ENCODE measurements at regions not wholly inside any gene's neighbourhood (a gene's known extent, or its start where the extent isn't known, plus 50 kb on each side); places are given as distances from the start of the nearest gene placed in this dataset.

DNA sequence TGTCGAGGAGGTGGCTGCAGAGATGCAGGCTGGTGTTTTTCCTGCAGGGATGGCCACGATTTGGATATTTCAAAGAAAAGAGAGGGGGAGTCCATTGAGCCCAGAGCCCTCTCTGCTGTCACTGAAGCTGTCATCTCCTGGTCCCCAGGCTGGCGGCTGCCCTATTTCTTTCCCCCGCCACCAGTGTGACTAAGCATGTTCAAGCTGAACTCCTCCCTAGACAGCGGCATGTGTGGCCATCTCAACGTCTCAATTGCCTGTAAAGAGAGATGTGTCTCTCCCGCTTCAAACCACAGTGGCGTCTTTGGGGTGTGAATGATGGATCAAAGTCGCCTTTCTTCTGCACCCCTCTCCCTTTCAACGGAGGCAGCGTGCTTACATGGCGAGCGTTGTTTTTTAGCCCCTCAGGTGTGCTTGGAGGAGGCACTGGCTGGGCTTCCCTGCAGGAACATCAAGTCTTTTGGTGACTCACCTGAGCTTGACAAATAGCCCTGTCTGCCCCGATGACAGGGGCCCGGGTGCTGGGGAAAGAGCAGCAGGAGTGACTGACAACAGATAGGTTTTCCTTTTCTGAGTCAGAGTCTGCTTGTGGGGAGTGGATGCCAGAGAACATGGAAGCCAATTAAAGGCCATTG, 346.4 kb upstream of the AJAP1 start:
- no peaks in the 10 kb centered on the region for H3K36me3 ChIP-seq (ENCODE audit: insufficient read depth, low read length)
- no peak overlapping the region for H3K4me3 ChIP-seq (ENCODE audit: insufficient read depth, low read depth, low read length)
- DNase-seq (ENCODE audit: low read depth) (no peak), FAIRE-seq (no peak)
- H3K27ac ChIP-seq (ENCODE audit: low read depth, low read length): no peak overlapping the region
- no peak overlapping the region for H2AFZ ChIP-seq (ENCODE audit: low read depth, low read length)
- no peak overlapping the region for H3K9ac ChIP-seq (ENCODE audit: low read length)
- H3K27me3 Mint-ChIP-seq (ENCODE audit: low read depth, unreplicated experiment): no peaks in the 10 kb centered on the region
- no peak overlapping the region for H3K4me2 ChIP-seq (ENCODE audit: low read length)
- H3K4me1 ChIP-seq (ENCODE audit: insufficient read depth, low read length): no peaks in the 10 kb centered on the region
- H3K27ac Mint-ChIP-seq (ENCODE audit: unreplicated experiment): no peak overlapping the region
- H3K4me1 Mint-ChIP-seq (ENCODE audit: low read depth, unreplicated experiment): no peaks in the 10 kb centered on the region
- H4K20me1 ChIP-seq (ENCODE audit: insufficient read depth, low read length): no peaks in the 10 kb centered on the region
- H3K9me3 Mint-ChIP-seq (ENCODE audit: unreplicated experiment): peaks cover 13% of the 10 kb centered on the region
- peaks cover 10% of the 10 kb centered on the region for H3K9me3 ChIP-seq (ENCODE audit: insufficient read depth, low read depth, low read length)
- H3K27me3 ChIP-seq (ENCODE audit: insufficient read depth, low read length): no peaks in the 10 kb centered on the region
- no peaks in the 10 kb centered on the region for H3K79me2 ChIP-seq (ENCODE audit: insufficient read depth, low read length)
- TF ChIP-seq, protein P1, sequence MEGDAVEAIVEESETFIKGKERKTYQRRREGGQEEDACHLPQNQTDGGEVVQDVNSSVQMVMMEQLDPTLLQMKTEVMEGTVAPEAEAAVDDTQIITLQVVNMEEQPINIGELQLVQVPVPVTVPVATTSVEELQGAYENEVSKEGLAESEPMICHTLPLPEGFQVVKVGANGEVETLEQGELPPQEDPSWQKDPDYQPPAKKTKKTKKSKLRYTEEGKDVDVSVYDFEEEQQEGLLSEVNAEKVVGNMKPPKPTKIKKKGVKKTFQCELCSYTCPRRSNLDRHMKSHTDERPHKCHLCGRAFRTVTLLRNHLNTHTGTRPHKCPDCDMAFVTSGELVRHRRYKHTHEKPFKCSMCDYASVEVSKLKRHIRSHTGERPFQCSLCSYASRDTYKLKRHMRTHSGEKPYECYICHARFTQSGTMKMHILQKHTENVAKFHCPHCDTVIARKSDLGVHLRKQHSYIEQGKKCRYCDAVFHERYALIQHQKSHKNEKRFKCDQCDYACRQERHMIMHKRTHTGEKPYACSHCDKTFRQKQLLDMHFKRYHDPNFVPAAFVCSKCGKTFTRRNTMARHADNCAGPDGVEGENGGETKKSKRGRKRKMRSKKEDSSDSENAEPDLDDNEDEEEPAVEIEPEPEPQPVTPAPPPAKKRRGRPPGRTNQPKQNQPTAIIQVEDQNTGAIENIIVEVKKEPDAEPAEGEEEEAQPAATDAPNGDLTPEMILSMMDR (IDR thresholded peaks at IDR 0.05; ENCODE audit: insufficient read depth, low read depth, low read length): no peak
- no peak for TF ChIP-seq EZH2 (IDR thresholded peaks at IDR 0.05; ENCODE audit: insufficient read depth, low read length)
- H3K36me3 Mint-ChIP-seq (ENCODE audit: low read depth, unreplicated experiment): no peaks in the 10 kb centered on the region
- no peak overlapping the region for H3K4me3 Mint-ChIP-seq (ENCODE audit: unreplicated experiment)

DNA sequence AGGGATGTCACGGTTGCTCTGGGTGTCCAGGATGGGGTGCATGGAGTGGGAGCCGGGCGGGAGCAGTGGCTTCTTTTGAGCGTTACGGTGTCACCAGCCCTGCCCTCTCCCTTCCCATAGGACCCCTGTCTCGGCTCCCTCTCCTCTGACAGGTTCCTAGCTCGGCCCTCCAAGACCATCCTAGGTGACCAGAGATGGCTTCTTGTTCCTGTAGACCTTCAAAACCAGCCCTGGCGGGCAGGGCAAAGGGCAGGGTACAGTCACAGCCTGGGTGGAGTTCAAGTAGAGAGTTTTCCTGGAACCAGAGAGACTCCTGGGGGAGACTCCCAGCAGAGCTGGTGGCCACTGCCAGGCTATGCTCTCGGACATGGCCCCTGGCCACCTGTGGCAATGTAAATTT, 345.6 kb upstream of the AJAP1 start:
- Histone ChIP-seq H2AFZ (ENCODE audit: low read depth, low read length) (no peak overlapping the region), H3K27me3 (ENCODE audit: insufficient read depth, low read length) (no peaks in the 10 kb centered on the region), H3K9me3 (ENCODE audit: insufficient read depth, low read depth, low read length) (peaks cover 10% of the 10 kb centered on the region), H3K79me2 (ENCODE audit: insufficient read depth, low read length) (no peaks in the 10 kb centered on the region), H3K36me3 (ENCODE audit: insufficient read depth, low read length) (no peaks in the 10 kb centered on the region), H3K27ac (ENCODE audit: low read depth, low read length) (no peak overlapping the region), H3K4me2 (ENCODE audit: low read length) (no peak overlapping the region), H3K9ac (ENCODE audit: low read length) (no peak overlapping the region), H4K20me1 (ENCODE audit: insufficient read depth, low read length) (no peaks in the 10 kb centered on the region), H3K4me3 (ENCODE audit: insufficient read depth, low read depth, low read length) (no peak overlapping the region), H3K4me1 (ENCODE audit: insufficient read depth, low read length) (no peaks in the 10 kb centered on the region)
- no peak overlapping the region for H3K27ac Mint-ChIP-seq (ENCODE audit: unreplicated experiment)
- H3K36me3 Mint-ChIP-seq (ENCODE audit: low read depth, unreplicated experiment): no peaks in the 10 kb centered on the region
- no peak for DNase-seq (ENCODE audit: low read depth)
- H3K27me3 Mint-ChIP-seq (ENCODE audit: low read depth, unreplicated experiment): no peaks in the 10 kb centered on the region
- H3K4me1 Mint-ChIP-seq (ENCODE audit: low read depth, unreplicated experiment): no peaks in the 10 kb centered on the region
- TF ChIP-seq, protein P1 (IDR thresholded peaks at IDR 0.05; ENCODE audit: insufficient read depth, low read depth, low read length): no peak
- TF ChIP-seq EZH2 (IDR thresholded peaks at IDR 0.05; ENCODE audit: insufficient read depth, low read length): no peak
- no peak overlapping the region for H3K4me3 Mint-ChIP-seq (ENCODE audit: unreplicated experiment)
- peaks cover 9% of the 10 kb centered on the region for H3K9me3 Mint-ChIP-seq (ENCODE audit: unreplicated experiment)
- no peak for FAIRE-seq

DNA sequence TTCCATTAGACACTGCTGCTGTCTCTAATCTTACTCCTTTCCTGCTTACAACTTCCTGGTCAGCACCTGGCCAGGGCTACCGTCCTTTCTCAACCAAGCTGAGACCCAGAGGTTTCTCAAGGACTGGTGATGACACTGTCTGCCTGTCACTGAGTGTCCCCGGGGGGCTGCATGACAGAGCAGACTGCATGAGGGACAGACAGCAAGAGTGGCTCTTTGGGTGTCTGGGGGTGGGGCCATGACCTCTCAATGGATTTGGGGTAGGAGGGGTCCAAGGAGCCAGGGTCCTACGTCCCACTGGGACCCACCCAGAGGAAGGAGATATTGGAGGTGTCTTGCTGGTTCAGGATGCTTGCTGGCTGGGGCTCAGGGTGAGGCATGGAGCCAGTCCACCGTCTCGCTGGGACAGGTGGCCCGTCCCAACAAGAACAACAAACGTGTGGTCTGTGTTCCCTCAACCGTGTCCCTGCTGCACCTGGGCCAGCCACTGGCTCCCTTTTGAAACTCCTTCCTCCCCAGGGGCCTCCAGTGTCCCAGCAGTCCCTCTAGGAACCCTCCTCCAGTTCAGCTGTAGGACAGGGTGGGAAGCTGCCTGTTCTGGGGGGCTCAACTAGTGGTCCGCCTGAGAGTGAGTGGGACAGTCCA, 344.6 kb upstream of the AJAP1 start:
- H3K27ac ChIP-seq (ENCODE audit: low read depth, low read length): no peak overlapping the region
- Mint-ChIP-seq H3K4me3 (ENCODE audit: unreplicated experiment) (no peak overlapping the region), H3K27ac (ENCODE audit: unreplicated experiment) (no peak overlapping the region), H3K36me3 (ENCODE audit: low read depth, unreplicated experiment) (no peaks in the 10 kb centered on the region), H3K4me1 (ENCODE audit: low read depth, unreplicated experiment) (no peaks in the 10 kb centered on the region), H3K9me3 (ENCODE audit: unreplicated experiment) (peaks cover 11% of the 10 kb centered on the region), H3K27me3 (ENCODE audit: low read depth, unreplicated experiment) (no peaks in the 10 kb centered on the region)
- no peak overlapping the region for H3K4me2 ChIP-seq (ENCODE audit: low read length)
- no peak overlapping the region for H3K9ac ChIP-seq (ENCODE audit: low read length)
- FAIRE-seq: no peak
- no peaks in the 10 kb centered on the region for H4K20me1 ChIP-seq (ENCODE audit: insufficient read depth, low read length)
- no peak for DNase-seq (ENCODE audit: low read depth)
- TF ChIP-seq, protein P1 (IDR thresholded peaks at IDR 0.05; ENCODE audit: insufficient read depth, low read depth, low read length): no peak
- no peak for TF ChIP-seq EZH2 (IDR thresholded peaks at IDR 0.05; ENCODE audit: insufficient read depth, low read length)
- no peak overlapping the region for H2AFZ ChIP-seq (ENCODE audit: low read depth, low read length)
- H3K27me3 ChIP-seq (ENCODE audit: insufficient read depth, low read length): no peaks in the 10 kb centered on the region
- H3K4me1 ChIP-seq (ENCODE audit: insufficient read depth, low read length): no peaks in the 10 kb centered on the region
- peaks cover 9% of the 10 kb centered on the region for H3K9me3 ChIP-seq (ENCODE audit: insufficient read depth, low read depth, low read length)
- no peak overlapping the region for H3K4me3 ChIP-seq (ENCODE audit: insufficient read depth, low read depth, low read length)
- H3K79me2 ChIP-seq (ENCODE audit: insufficient read depth, low read length): no peaks in the 10 kb centered on the region
- no peaks in the 10 kb centered on the region for H3K36me3 ChIP-seq (ENCODE audit: insufficient read depth, low read length)
